Spleen (tissue), 11 donors: ENCODE measurements at regions not wholly inside any gene's neighbourhood (a gene's known extent, or its start where the extent isn't known, plus 50 kb on each side); places are given as distances from the start of the nearest gene placed in this dataset.

Experiments used
- DNase-seq: peaks from one replicate; pipeline ENCODE4 v3.0.0-alpha.2; 2020
- H3K27ac ChIP-seq, 8 donors: fragments of 200-600 bp; sonication (generic) in 7 of 8; 1 replicate in 4 of 8; 2 replicates in 4 of 8; pipeline versions ENCODE4 v1.5.0 to v1.8.0; 2016 to 2021; ENCODE audit warnings: inconsistent platforms in 4 of 8, mild to moderate bottlenecking in 4 of 8, moderate library complexity in 1 of 8
- H3K27me3 ChIP-seq, 7 donors: fragments of 200-600 bp; sonication (generic) in 6 of 7; replicated peaks in 1 of 7; 1 replicate in 4 of 7; 2 replicates in 3 of 7; pipeline versions ENCODE4 v1.5.0 to v1.8.0; 2016 to 2021; ENCODE audit warnings: inconsistent platforms in 3 of 7, mild to moderate bottlenecking in 1 of 7
- H3K36me3 ChIP-seq, 6 donors: fragments of 200-600 bp; sonication (generic) in 5 of 6; 1 replicate in 4 of 6; 2 replicates in 2 of 6; pipeline versions ENCODE4 v1.5.0 to v1.8.0; 2016 to 2021; ENCODE audit warnings: inconsistent platforms in 2 of 6
- H3K4me1 ChIP-seq, 6 donors: fragments of 200-600 bp; sonication (generic) in 5 of 6; 1 replicate in 3 of 6; 2 replicates in 3 of 6; pipeline versions ENCODE4 v1.5.0 to v1.8.0; 2016 to 2021; ENCODE audit warnings: inconsistent platforms in 3 of 6
- H3K4me3 ChIP-seq, 8 donors: fragments of 200-600 bp; sonication (generic) in 7 of 8; 1 replicate in 4 of 8; 2 replicates in 4 of 8; pipeline versions ENCODE4 v1.5.0 to v1.8.0; 2016 to 2021; ENCODE audit warnings: inconsistent platforms in 4 of 8, mild to moderate bottlenecking in 4 of 8, moderate library complexity in 2 of 8
- H3K9me3 ChIP-seq, 8 donors: fragments of 200-600 bp; sonication (generic) in 7 of 8; 1 replicate in 4 of 8; 2 replicates in 4 of 8; pipeline versions ENCODE4 v1.5.0 to v1.8.0; 2016 to 2021; ENCODE audit warnings: inconsistent platforms in 4 of 8
- POLR2A ChIP-seq, 3 donors: fragments of 450-650 bp; IDR thresholded peaks; one replicate each; pipeline ENCODE4 v1.5.1; 2017; ENCODE audit warnings: antibody characterized with exemption in 3 of 3, mild to moderate bottlenecking in 1 of 3
- POLR2AphosphoS5 ChIP-seq, 3 donors: sonication (generic); formaldehyde crosslinking; IDR thresholded peaks; one replicate each; pipeline ENCODE4 v1.5.1; 2017; ENCODE audit warnings: antibody characterized with exemption in 3 of 3
- WGBS, 5 donors: extraction: QIAGEN DNeasy Blood & Tissue Kit in 3 of 5; methylation state at CpG; one replicate each; pipeline versions ENCODE4 v1.1.5 to v1.1.7; 2013 to 2018; 5-methylcytosine and 5-hydroxymethylcytosine counted together
- intact Hi-C: fragments of 100-400 bp; cut with DNase I; formaldehyde crosslinking; loops from one replicate; pipeline ENCODE4 v1.15.0; 2023; ENCODE audit warnings: low total_unique reads
- TF ChIP-seq, protein P1 (sequence below), 11 experiments: fragments of 200-600 bp in 7 of 11; fragments of 450-650 bp in 4 of 11; sonication (generic) in 4 of 11; IDR thresholded peaks in 8 of 11; conservative IDR thresholded peaks in 3 of 11; 1 replicate in 7 of 11; 2 replicates in 4 of 11; pipeline versions ENCODE4 v1.4.0 to v1.8.0; 2016 to 2021; ENCODE audit warnings: antibody characterized with exemption in 11 of 11, inconsistent platforms in 4 of 11, mild to moderate bottlenecking in 1 of 11
- donor health status: healthy with polysubstance abuse.
- donor health status: DM: no; HTN: no; CAD: no; lungs with moderate emphysema.
- donor health status: DM: no; HTN: no; CAD: no.
- donor health status: Bipolar disorder and iron deficiency.
- donor health status: healthy.
- donor health status: DM: no; HTN: no; CAD: no.
- donor health status: DM: yes; HTN: yes; CAD: no.

DNA sequence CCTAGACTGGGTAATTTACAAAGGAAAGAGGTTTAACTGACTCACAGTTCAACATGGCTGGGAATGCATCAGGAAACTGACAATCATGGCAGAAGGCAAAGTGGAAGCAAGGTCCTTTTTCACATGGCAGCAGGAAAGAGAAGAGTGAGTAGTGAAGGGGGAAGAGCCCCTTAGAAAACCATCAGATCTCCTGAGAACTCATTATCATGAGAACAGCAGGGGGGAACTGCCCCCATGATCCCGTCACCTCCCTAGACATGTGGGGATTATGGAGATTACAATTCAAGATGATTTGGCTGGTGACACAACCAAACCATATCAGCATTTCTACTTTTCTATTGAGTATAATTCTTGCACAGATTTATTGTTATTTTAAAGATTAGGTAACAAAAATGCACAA is 822.1 kb upstream of the FLRT2 start:
- Histone ChIP-seq H3K4me3 (no peak overlapping the region), H3K4me1 (no peaks in the 10 kb centered on the region), H3K27me3 (no peaks in the 10 kb centered on the region), H3K27ac (no peak overlapping the region), H3K36me3 (no peaks in the 10 kb centered on the region), H3K9me3 (no peaks in the 10 kb centered on the region)
- TF ChIP-seq, protein P1, sequence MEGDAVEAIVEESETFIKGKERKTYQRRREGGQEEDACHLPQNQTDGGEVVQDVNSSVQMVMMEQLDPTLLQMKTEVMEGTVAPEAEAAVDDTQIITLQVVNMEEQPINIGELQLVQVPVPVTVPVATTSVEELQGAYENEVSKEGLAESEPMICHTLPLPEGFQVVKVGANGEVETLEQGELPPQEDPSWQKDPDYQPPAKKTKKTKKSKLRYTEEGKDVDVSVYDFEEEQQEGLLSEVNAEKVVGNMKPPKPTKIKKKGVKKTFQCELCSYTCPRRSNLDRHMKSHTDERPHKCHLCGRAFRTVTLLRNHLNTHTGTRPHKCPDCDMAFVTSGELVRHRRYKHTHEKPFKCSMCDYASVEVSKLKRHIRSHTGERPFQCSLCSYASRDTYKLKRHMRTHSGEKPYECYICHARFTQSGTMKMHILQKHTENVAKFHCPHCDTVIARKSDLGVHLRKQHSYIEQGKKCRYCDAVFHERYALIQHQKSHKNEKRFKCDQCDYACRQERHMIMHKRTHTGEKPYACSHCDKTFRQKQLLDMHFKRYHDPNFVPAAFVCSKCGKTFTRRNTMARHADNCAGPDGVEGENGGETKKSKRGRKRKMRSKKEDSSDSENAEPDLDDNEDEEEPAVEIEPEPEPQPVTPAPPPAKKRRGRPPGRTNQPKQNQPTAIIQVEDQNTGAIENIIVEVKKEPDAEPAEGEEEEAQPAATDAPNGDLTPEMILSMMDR (IDR thresholded peaks at IDR 0.05 in 8 of 11, conservative IDR thresholded peaks at IDR 0.05 in 3 of 11), result no peak
- no peak for TF ChIP-seq POLR2AphosphoS5 (IDR thresholded peaks at IDR 0.05)
- TF ChIP-seq POLR2A (IDR thresholded peaks at IDR 0.05), result no peak
- 79 to 94% (median 93%) methylated on average over 1 of the region's 1 CpG for WGBS, 5 donors
- no peak for DNase-seq
- intact Hi-C loops, result no loop called here

- intact Hi-C loops, result no loop called here
- no peaks in the 10 kb centered on the region for H3K4me1 ChIP-seq
- no peak overlapping the region for H3K4me3 ChIP-seq
- peaks cover 0 to 7% (median 0%) of the 10 kb centered on the region in 8 donors for H3K9me3 ChIP-seq
- no peaks in the 10 kb centered on the region for H3K36me3 ChIP-seq
- DNase-seq, result no peak
- H3K27me3 ChIP-seq, result no peaks in the 10 kb centered on the region
- TF ChIP-seq POLR2A (IDR thresholded peaks at IDR 0.05), result no peak
- TF ChIP-seq POLR2AphosphoS5 (IDR thresholded peaks at IDR 0.05), result no peak
- TF ChIP-seq, protein P1 (IDR thresholded peaks at IDR 0.05 in 8 of 11, conservative IDR thresholded peaks at IDR 0.05 in 3 of 11), result no peak
- H3K27ac ChIP-seq, result no peak overlapping the region
- 82 to 91% (median 85%) methylated on average over 2 of the region's 2 CpGs for WGBS, 5 donors
These were observed 821.1 kb upstream of the FLRT2 start for GRCh38 chr14:84708865-84709264.

- no peaks in the 10 kb centered on the region for H3K36me3 ChIP-seq
- H3K27ac ChIP-seq, result no peak overlapping the region
- TF ChIP-seq POLR2AphosphoS5 (IDR thresholded peaks at IDR 0.05), result no peak
- TF ChIP-seq, protein P1 (IDR thresholded peaks at IDR 0.05 in 8 of 11, conservative IDR thresholded peaks at IDR 0.05 in 3 of 11), result no peak
- TF ChIP-seq POLR2A (IDR thresholded peaks at IDR 0.05), result no peak
- 76 to 89% (median 85%) methylated on average over 4 of the region's 4 CpGs for WGBS, 5 donors
- peaks cover 0 to 16% (median under 1%) of the 10 kb centered on the region in 8 donors for H3K9me3 ChIP-seq
- intact Hi-C loops, result no loop called here
- H3K4me3 ChIP-seq, result no peak overlapping the region
- DNase-seq, result no peak
- H3K27me3 ChIP-seq, result no peaks in the 10 kb centered on the region
- H3K4me1 ChIP-seq, result no peaks in the 10 kb centered on the region
These were observed 803.5 kb upstream of the FLRT2 start for GRCh38 chr14:84726471-84726870.

DNA sequence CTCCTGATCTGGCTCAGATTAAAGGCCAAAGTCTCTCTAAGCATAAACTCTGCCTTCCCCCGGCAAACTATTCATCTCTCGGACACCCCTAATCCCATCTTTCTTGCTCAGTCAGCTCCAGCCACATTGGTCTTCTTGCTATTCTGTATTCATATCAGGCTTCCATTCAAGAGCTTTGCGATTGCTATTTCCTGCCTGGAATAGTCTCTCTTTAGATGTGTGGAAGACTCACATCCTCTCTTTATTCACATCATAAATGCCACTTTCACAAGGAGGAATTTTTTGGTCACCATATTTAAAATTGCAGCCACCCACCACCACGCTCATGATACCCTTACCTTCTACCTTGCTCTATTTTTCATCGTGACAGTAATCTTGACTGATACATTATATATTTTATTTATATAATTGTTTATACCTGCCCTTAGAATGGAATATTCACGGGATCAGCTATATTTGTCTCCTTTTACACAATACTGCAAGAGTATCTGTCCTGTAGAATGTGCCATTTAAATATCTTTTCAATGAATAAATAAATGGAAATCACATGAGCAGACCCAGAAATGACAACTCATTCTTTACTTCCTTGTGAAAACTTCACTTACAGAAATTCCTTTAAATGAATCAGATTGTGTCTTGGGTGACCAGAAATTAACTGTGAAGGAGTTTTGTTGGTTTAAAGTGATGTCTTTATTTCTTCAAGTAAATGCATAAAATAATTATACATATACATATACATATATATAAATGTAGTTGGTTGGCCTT is 780.6 kb upstream of the FLRT2 start:
- no peaks in the 10 kb centered on the region for H3K36me3 ChIP-seq
- no peak overlapping the region for H3K4me3 ChIP-seq
- H3K4me1 ChIP-seq, result peaks cover 0 to 4% (median 0%) of the 10 kb centered on the region in 6 donors
- peaks cover 0 to 14% (median 6%) of the 10 kb centered on the region in 8 donors for H3K9me3 ChIP-seq
- TF ChIP-seq POLR2A (IDR thresholded peaks at IDR 0.05) (no peak), POLR2AphosphoS5 (IDR thresholded peaks at IDR 0.05) (no peak)
- TF ChIP-seq, protein P1 (IDR thresholded peaks at IDR 0.05 in 8 of 11, conservative IDR thresholded peaks at IDR 0.05 in 3 of 11), result no peak
- H3K27ac ChIP-seq, result no peak overlapping the region
- intact Hi-C loops, result no loop called here
- no peaks in the 10 kb centered on the region for H3K27me3 ChIP-seq
- DNase-seq, result no peak
- WGBS, 5 donors, result 68 to 85% (median 78%) methylated on average over 6 of the region's 6 CpGs
